Fibroblast of villous mesenchyme (primary cell): ENCODE measurements at regions not wholly inside any gene's neighbourhood (a gene's known extent, or its start where the extent isn't known, plus 50 kb on each side); places are given as distances from the start of the nearest gene placed in this dataset.

ENCODE experiments used
- DNase-seq: peaks from one replicate; pipeline ENCODE4 v3.0.0-alpha.2; 2010; ENCODE audit warnings: low read depth
- H3K4me3 ChIP-seq: 2 replicates; pipeline ENCODE4 v1.5.1; 2011; ENCODE audit warnings: low read depth, mild to moderate bottlenecking, low read length
- TF ChIP-seq, protein P1 (sequence below): IDR thresholded peaks from 2 replicates; pipeline ENCODE4 v1.5.1; 2012; ENCODE audit warnings: low read depth, mild to moderate bottlenecking, low read length; ENCODE audit not compliant: insufficient read depth

DNA sequence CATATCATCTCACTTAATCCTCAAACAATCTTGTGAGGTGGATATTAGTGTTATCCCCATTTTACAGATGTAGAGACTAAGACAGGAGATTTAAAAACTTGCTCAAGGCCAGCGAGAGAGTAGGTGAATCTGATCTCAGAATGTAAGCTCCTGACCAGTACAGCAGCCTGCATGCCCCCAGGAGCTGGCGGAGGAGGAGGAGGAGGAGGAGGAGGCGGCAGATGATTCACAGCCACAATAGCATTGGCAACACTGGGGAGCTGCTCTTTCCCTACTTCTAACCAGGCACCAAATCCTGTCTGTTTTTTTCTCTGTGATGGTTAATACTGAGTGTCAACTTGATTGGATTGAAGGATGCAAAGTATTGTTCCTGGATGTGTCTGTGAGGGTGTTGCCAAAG, 243.2 kb downstream of the ATG4C start:
- no peak overlapping the region for H3K4me3 ChIP-seq
- DNase-seq, result no peak
- TF ChIP-seq, protein P1, sequence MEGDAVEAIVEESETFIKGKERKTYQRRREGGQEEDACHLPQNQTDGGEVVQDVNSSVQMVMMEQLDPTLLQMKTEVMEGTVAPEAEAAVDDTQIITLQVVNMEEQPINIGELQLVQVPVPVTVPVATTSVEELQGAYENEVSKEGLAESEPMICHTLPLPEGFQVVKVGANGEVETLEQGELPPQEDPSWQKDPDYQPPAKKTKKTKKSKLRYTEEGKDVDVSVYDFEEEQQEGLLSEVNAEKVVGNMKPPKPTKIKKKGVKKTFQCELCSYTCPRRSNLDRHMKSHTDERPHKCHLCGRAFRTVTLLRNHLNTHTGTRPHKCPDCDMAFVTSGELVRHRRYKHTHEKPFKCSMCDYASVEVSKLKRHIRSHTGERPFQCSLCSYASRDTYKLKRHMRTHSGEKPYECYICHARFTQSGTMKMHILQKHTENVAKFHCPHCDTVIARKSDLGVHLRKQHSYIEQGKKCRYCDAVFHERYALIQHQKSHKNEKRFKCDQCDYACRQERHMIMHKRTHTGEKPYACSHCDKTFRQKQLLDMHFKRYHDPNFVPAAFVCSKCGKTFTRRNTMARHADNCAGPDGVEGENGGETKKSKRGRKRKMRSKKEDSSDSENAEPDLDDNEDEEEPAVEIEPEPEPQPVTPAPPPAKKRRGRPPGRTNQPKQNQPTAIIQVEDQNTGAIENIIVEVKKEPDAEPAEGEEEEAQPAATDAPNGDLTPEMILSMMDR, result no peak

DNA sequence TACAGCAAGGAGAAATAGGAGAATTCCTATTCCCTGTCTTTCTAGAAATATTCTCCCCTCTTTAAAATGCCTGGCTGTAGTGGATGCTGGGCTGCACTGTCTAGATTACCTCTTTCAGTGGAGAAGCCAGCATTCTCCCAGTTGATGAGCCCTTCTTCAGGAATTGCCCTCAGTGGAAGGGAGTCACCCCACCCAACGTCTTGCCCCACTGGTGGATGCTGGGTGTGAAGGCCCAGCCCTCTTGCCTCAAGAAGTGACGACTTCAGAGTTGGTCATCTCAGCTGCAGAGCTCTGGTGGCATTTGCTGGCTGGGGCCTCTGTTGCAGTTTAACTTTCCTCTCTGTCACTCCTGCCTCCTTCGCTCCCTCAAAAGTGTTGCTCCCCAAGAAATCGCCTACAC, 248.2 kb downstream of the ATG4C start:
- no peak for DNase-seq
- no peak overlapping the region for H3K4me3 ChIP-seq
- TF ChIP-seq, protein P1, result no peak

DNA sequence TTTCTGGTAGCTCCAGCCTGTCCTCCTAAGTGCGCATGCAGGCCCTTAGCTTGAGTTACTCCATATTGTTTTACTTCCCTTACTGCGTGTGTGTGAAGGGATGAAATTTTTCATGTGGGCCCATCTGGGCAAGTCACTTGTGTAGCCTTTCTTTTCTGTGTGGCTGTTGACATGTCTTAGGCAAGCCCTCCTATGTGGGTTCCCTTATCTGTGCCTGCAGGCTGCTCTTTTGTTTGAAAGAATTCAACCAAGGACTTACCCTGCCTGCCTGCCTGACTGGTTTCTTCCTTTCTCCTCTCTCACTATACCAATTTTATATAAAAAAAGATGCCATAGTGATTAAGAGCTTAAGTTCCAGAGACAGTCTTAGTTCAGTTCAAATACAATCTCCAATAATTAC, 249.3 kb downstream of the ATG4C start:
- no peak for DNase-seq
- TF ChIP-seq, protein P1, result no peak
- no peak overlapping the region for H3K4me3 ChIP-seq

DNA sequence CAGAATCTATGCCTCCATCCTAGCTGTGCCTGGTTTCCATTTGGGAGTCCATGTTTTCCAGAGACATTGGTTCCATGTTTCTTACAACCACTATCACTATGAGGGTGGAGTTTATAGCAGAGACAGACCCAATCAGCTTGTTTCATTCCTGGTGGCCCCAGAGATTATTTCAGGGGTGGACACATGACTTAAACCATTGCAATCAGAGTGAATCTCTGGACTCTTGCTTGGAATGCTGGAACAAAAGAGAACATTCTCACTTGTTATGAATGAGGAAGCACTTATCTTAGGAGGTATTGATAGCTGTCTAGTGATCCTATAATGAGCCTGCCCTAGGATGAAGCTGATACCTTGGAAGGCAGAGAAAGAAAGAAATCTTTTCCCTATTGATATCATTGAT, 250.3 kb downstream of the ATG4C start:
- no peak overlapping the region for H3K4me3 ChIP-seq
- TF ChIP-seq, protein P1, result no peak
- DNase-seq, result no peak

DNA sequence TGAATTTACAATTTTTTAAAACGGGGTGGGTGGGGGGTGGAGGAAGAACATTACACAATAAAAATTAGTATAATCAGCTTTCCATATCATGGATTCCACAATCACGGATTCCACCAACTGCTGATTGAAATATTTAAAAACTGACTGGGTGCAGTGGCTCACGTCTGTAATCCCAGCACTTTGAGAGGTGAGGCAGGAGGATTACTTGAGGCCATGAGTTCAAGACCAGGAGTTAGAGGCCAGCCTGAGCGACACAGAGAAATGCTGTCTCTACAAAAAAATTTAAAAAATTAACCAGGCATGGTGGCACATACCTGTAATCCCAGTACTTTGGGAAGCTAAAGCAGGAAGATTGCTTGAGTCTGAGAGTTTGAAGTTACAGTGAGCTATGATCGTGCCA, 254.7 kb downstream of the ATG4C start:
- TF ChIP-seq, protein P1, result no peak
- no peak overlapping the region for H3K4me3 ChIP-seq
- DNase-seq, result no peak

DNA sequence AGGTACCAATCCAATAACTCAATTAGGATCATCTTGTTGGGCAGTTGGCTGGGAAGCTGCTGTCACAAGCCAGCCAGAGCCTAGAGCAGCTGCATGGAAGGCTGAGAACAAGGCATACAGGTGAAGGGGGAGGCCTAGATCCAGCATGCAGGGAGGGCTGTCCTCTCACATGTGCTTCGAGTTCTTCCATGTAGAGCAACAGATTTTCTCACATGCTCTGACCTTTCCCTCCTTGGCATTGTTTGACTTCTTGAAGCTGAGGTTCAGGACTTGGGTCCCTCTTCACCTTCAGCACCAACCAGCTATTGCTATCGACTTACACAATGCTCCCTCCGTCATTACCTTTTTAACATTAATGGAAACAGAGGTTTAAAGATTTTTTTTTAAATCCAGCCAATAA, 257.7 kb downstream of the ATG4C start:
- no peak for DNase-seq
- TF ChIP-seq, protein P1, result no peak

DNA sequence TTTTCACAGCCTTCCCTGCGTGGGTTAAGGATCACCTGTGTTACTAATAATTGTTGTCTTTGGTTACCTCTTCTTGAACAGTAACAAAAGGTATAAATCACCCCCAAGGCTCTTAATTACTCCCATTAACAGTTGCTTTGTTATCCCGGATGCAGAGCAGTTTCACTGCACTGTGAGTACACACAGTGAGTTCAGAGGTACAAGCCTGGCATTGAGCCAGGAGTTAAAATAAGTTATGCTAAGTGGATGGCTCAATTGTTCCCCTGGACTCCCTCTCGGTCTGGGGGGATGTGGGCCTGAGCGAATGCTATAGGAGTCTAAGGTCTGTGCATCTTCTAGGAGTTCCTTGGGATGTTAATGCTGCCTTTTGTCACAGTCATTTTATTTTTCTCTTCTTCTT, 258.3 kb downstream of the ATG4C start:
- TF ChIP-seq, protein P1, result no peak
- no peak for DNase-seq
- no peak overlapping the region for H3K4me3 ChIP-seq

More for the DNA sequence above, 257.7 kb downstream of the ATG4C start:
- no peak overlapping the region for H3K4me3 ChIP-seq
